ENCODE measurements at regions not wholly inside any gene's neighbourhood (a gene's known extent, or its start where the extent isn't known, plus 50 kb on each side); places are given as distances from the start of the nearest gene placed in this dataset.

- H3K27ac ChIP-seq (ENCODE audit: low read depth), result no peak overlapping the region
- no peaks in the 10 kb centered on the region for H3K9me2 ChIP-seq (ENCODE audit: insufficient read depth)
- ATAC-seq (no peak), DNase-seq (ENCODE audit: low spot score) (no peak)
- H3K9me3 Mint-ChIP-seq, result peaks cover 6% of the 10 kb centered on the region; the same call in 2 of the 3 replicates
- no peaks in the 10 kb centered on the region for H3K27me3 ChIP-seq (ENCODE audit: insufficient read depth)
- H3K27ac Mint-ChIP-seq, result no peak overlapping the region
- H3K79me2 ChIP-seq (replicated peaks; ENCODE audit: insufficient read depth), result no peaks in the 10 kb centered on the region
- peaks cover 3% of the 10 kb centered on the region; the same call in 1 of the 3 replicates for H3K36me3 Mint-ChIP-seq (ENCODE audit: low read depth)
- H4K20me1 ChIP-seq (replicated peaks; ENCODE audit: insufficient read depth), result no peaks in the 10 kb centered on the region
- H3K4me2 ChIP-seq, result no peak overlapping the region
- no peaks in the 10 kb centered on the region for H3F3A ChIP-seq (replicated peaks; ENCODE audit: low read depth)
- peaks cover 12% of the 10 kb centered on the region; the same call in 1 of the 2 replicates for H3K4me1 ChIP-seq (ENCODE audit: insufficient read depth)
- H3K4me3 Mint-ChIP-seq, result no peak overlapping the region
- H3K36me3 ChIP-seq (ENCODE audit: insufficient read depth), result no peaks in the 10 kb centered on the region
- no peaks in the 10 kb centered on the region for H3K27me3 Mint-ChIP-seq (ENCODE audit: insufficient read depth, low read depth, poor library complexity)
- no peak overlapping the region for H3K4me3 ChIP-seq
- no peak for TF ChIP-seq JUNB (IDR thresholded peaks at IDR 0.05; ENCODE audit: unreplicated experiment)
- TF ChIP-seq EZH2phosphoT487 (IDR thresholded peaks at IDR 0.05; ENCODE audit: unreplicated experiment), result no peak
- no peak for TF ChIP-seq STAT1 (IDR thresholded peaks at IDR 0.05; ENCODE audit: unreplicated experiment)
- no peak for TF ChIP-seq NANOG (IDR thresholded peaks at IDR 0.05; ENCODE audit: borderline replicate concordance)
- TF ChIP-seq ZNF331 (CRISPR knock-in tag; IDR thresholded peaks at IDR 0.05; ENCODE audit: low read depth), result no peak
- TF ChIP-seq ZNF462 (CRISPR knock-in tag; IDR thresholded peaks at IDR 0.05), result no peak
- TF ChIP-seq EZH2 (IDR thresholded peaks at IDR 0.05; ENCODE audit: low read depth, unreplicated experiment), result no peak
- no peak for TF ChIP-seq CREB1 (CRISPR knock-in tag; IDR thresholded peaks at IDR 0.05; ENCODE audit: low read depth)
- no peak for TF ChIP-seq POLR2AphosphoS5 (IDR thresholded peaks at IDR 0.05; ENCODE audit: low read depth)
- TF ChIP-seq CTCF (conservative IDR thresholded peaks at IDR 0.05; ENCODE audit: low read depth in 2 of 2), result no peak
- no peak for TF ChIP-seq ETS1 (IDR thresholded peaks at IDR 0.05)
- TF ChIP-seq ZNF114 (CRISPR knock-in tag; IDR thresholded peaks at IDR 0.05), result no peak
- no peak for TF ChIP-seq REST (IDR thresholded peaks at IDR 0.05; ENCODE audit: unreplicated experiment)
- H2AFZ ChIP-seq, result no peak overlapping the region
- peaks cover 13% of the 10 kb centered on the region for H3K4me1 Mint-ChIP-seq
These were observed 114.6 kb upstream of the KRAS start for GRCh38 chr12:25365340-25365730.

Measured in GM23338 (cell line).